ENCODE measurements at regions not wholly inside any gene's neighbourhood (a gene's known extent, or its start where the extent isn't known, plus 50 kb on each side); places are given as distances from the start of the nearest gene placed in this dataset.

GRCh38 chr13:78036841-78037240 is 118.2 kb upstream of the EDNRB start:
- Histone ChIP-seq H3K4me3 (replicated peaks in 1 of 4; ENCODE audit: control extremely low read depth in 1 of 4, insufficient read depth in 1 of 4, low read depth in 3 of 4, low read length in 4 of 4) (no peak overlapping the region), H3K4me1 (ENCODE audit: control insufficient read depth, extremely low read depth, insufficient read depth, low read length) (no peaks in the 10 kb centered on the region), H3K36me3 (ENCODE audit: control insufficient read depth, insufficient read depth, low read length) (no peaks in the 10 kb centered on the region), H3K9me3 (ENCODE audit: control insufficient read depth, insufficient read depth, low read depth, low read length) (no peaks in the 10 kb centered on the region), H3K79me2 (ENCODE audit: control insufficient read depth, insufficient read depth, low read length) (no peaks in the 10 kb centered on the region), H3K4me2 (ENCODE audit: extremely low read depth, insufficient read depth, low read length) (no peak overlapping the region), H3K27me3 (ENCODE audit: control insufficient read depth, insufficient read depth, low read length) (no peaks in the 10 kb centered on the region), H3K27ac (ENCODE audit: insufficient read depth, low read length) (no peak overlapping the region), H3K9ac (ENCODE audit: insufficient read depth, low read length) (no peak overlapping the region), H4K20me1 (ENCODE audit: control insufficient read depth, extremely low read depth, insufficient read depth, low read length) (no peaks in the 10 kb centered on the region), H2AFZ (ENCODE audit: low read length) (no peak overlapping the region)
- TF ChIP-seq EZH2 (IDR thresholded peaks at IDR 0.05; ENCODE audit: low read length, missing control alignments): no peak
- no peak for TF ChIP-seq CTCF (conservative IDR thresholded peaks at IDR 0.05 in 1 of 2, IDR thresholded peaks at IDR 0.05 in 1 of 2; ENCODE audit: low read depth in 1 of 2, low read length in 2 of 2)
- DNase-seq (ENCODE audit: low read depth in 2 of 2): no peak

- Histone ChIP-seq H3K27me3 (ENCODE audit: control insufficient read depth, insufficient read depth, low read length) (no peaks in the 10 kb centered on the region), H3K4me1 (ENCODE audit: control insufficient read depth, extremely low read depth, insufficient read depth, low read length) (no peaks in the 10 kb centered on the region), H3K79me2 (ENCODE audit: control insufficient read depth, insufficient read depth, low read length) (no peaks in the 10 kb centered on the region), H4K20me1 (ENCODE audit: control insufficient read depth, extremely low read depth, insufficient read depth, low read length) (no peaks in the 10 kb centered on the region), H3K9me3 (ENCODE audit: control insufficient read depth, insufficient read depth, low read depth, low read length) (no peaks in the 10 kb centered on the region), H3K27ac (ENCODE audit: insufficient read depth, low read length) (no peak overlapping the region), H2AFZ (ENCODE audit: low read length) (no peak overlapping the region), H3K36me3 (ENCODE audit: control insufficient read depth, insufficient read depth, low read length) (no peaks in the 10 kb centered on the region), H3K9ac (ENCODE audit: insufficient read depth, low read length) (no peak overlapping the region), H3K4me2 (ENCODE audit: extremely low read depth, insufficient read depth, low read length) (no peak overlapping the region), H3K4me3 (replicated peaks in 1 of 4; ENCODE audit: control extremely low read depth in 1 of 4, insufficient read depth in 1 of 4, low read depth in 3 of 4, low read length in 4 of 4) (no peak overlapping the region)
- no peak for DNase-seq (ENCODE audit: low read depth in 2 of 2)
- no peak for TF ChIP-seq EZH2 (IDR thresholded peaks at IDR 0.05; ENCODE audit: low read length, missing control alignments)
- no peak for TF ChIP-seq CTCF (conservative IDR thresholded peaks at IDR 0.05 in 1 of 2, IDR thresholded peaks at IDR 0.05 in 1 of 2; ENCODE audit: low read depth in 1 of 2, low read length in 2 of 2)
Observed at GRCh38 chr13:78035500-78035899, 116.9 kb upstream of the EDNRB start.

- TF ChIP-seq CTCF (conservative IDR thresholded peaks at IDR 0.05 in 1 of 2, IDR thresholded peaks at IDR 0.05 in 1 of 2; ENCODE audit: low read depth in 1 of 2, low read length in 2 of 2) (no peak), EZH2 (IDR thresholded peaks at IDR 0.05; ENCODE audit: low read length, missing control alignments) (no peak)
- Histone ChIP-seq H3K27ac (ENCODE audit: insufficient read depth, low read length) (no peak overlapping the region), H3K4me2 (ENCODE audit: extremely low read depth, insufficient read depth, low read length) (no peak overlapping the region), H3K36me3 (ENCODE audit: control insufficient read depth, insufficient read depth, low read length) (no peaks in the 10 kb centered on the region), H2AFZ (ENCODE audit: low read length) (no peak overlapping the region), H3K9ac (ENCODE audit: insufficient read depth, low read length) (no peak overlapping the region), H3K9me3 (ENCODE audit: control insufficient read depth, insufficient read depth, low read depth, low read length) (no peaks in the 10 kb centered on the region), H3K27me3 (ENCODE audit: control insufficient read depth, insufficient read depth, low read length) (no peaks in the 10 kb centered on the region), H4K20me1 (ENCODE audit: control insufficient read depth, extremely low read depth, insufficient read depth, low read length) (no peaks in the 10 kb centered on the region), H3K4me1 (ENCODE audit: control insufficient read depth, extremely low read depth, insufficient read depth, low read length) (no peaks in the 10 kb centered on the region), H3K4me3 (replicated peaks in 1 of 4; ENCODE audit: control extremely low read depth in 1 of 4, insufficient read depth in 1 of 4, low read depth in 3 of 4, low read length in 4 of 4) (no peak overlapping the region), H3K79me2 (ENCODE audit: control insufficient read depth, insufficient read depth, low read length) (no peaks in the 10 kb centered on the region)
- no peak for DNase-seq (ENCODE audit: low read depth in 2 of 2)
Observed at GRCh38 chr13:78033509-78033908, 114.9 kb upstream of the EDNRB start.

Measured in fibroblast of lung (primary cell).